ENCODE measurements at regions not wholly inside any gene's neighbourhood (a gene's known extent, or its start where the extent isn't known, plus 50 kb on each side); places are given as distances from the start of the nearest gene placed in this dataset.
A peak's percentile ranks its signal among the peaks of the same experiment; 100 is the strongest.

DNA sequence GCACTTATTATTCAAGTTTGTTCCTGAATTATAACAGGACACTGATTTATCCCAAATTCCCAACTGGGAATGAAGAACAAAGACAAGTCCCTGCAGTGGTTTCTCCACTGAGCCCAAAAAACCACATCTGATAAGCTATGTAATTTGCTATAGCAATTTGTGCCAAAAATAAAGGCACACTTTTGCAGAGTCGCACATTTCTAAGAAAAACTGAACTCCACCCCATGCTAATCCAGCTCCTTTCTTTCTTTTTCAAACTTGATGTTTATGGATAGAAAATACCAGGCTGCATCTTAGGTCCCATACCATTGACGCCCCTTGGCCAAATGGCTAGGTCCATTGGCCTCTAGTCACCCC is 170.2 kb upstream of the CITED2 start:
- Histone ChIP-seq H3K27ac (peak overlapping the region in 2 of 4 donors; percentile 31 to 34), H3K36me3 (no peaks in the 10 kb centered on the region), H3K27me3 (no peaks in the 10 kb centered on the region), H3K4me1 (peaks cover 6 to 59% (median 14%) of the 10 kb centered on the region in 3 donors), H3K4me3 (no peak overlapping the region), H3K9me3 (no peaks in the 10 kb centered on the region)
- TF ChIP-seq, protein P1, sequence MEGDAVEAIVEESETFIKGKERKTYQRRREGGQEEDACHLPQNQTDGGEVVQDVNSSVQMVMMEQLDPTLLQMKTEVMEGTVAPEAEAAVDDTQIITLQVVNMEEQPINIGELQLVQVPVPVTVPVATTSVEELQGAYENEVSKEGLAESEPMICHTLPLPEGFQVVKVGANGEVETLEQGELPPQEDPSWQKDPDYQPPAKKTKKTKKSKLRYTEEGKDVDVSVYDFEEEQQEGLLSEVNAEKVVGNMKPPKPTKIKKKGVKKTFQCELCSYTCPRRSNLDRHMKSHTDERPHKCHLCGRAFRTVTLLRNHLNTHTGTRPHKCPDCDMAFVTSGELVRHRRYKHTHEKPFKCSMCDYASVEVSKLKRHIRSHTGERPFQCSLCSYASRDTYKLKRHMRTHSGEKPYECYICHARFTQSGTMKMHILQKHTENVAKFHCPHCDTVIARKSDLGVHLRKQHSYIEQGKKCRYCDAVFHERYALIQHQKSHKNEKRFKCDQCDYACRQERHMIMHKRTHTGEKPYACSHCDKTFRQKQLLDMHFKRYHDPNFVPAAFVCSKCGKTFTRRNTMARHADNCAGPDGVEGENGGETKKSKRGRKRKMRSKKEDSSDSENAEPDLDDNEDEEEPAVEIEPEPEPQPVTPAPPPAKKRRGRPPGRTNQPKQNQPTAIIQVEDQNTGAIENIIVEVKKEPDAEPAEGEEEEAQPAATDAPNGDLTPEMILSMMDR (IDR thresholded peaks at IDR 0.05): no peak
- no peak for TF ChIP-seq POLR2A (IDR thresholded peaks at IDR 0.05)
- DNase-seq: no peak
- intact Hi-C loops (cut with DNase I): no loop called here
- WGBS, 2 donors: 72 to 75% methylated on average over 2 of the region's 2 CpGs

DNA sequence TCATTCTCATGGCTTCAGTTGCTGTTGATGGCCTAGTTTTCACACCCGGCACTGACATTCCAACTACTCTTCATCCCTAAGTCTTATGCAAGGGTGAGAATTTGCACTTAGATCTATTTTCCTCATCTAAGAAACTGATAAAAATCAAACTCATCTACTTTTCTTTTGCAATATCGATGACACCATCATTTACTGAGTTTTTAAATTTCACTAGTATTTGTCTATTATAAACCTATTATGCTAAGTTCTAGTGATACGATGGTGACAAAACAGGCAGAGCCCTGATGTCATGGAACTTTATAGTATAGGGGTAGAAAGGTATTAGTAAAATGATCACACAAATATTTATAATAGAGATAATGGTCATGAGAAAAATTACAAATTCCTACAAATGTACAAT is 167.9 kb upstream of the CITED2 start:
- H3K27ac ChIP-seq: no peak overlapping the region
- no peak for TF ChIP-seq POLR2A (IDR thresholded peaks at IDR 0.05)
- TF ChIP-seq, protein P1 (IDR thresholded peaks at IDR 0.05): no peak
- no peaks in the 10 kb centered on the region for H3K9me3 ChIP-seq
- H3K36me3 ChIP-seq: no peaks in the 10 kb centered on the region
- 93 to 97% methylated on average over 3 of the region's 3 CpGs for WGBS, 2 donors
- no peaks in the 10 kb centered on the region for H3K27me3 ChIP-seq
- H3K4me1 ChIP-seq: peaks cover 7 to 68% (median 17%) of the 10 kb centered on the region in 3 donors
- H3K4me3 ChIP-seq: no peak overlapping the region
- DNase-seq: no peak
- intact Hi-C loops (cut with DNase I): no loop called here

DNA sequence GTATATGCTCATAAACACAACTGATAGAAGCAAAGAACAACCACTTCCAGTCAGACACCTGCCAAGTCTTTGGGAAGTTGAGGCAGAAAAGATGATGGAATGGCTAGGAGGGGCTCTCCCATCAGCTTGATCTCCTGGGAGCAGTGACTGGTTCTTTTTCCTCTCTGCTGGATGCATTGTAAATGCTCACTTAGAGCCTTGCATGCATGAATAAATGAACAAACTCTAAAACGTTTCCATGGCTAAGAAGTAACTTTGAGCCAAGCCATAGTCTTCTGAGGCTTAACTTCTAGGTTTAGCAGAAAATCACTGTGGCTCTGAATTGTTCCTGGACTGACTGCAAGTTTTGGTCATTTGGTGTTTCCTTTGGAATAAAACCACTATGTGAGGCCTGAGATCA is 166.4 kb upstream of the CITED2 start:
- TF ChIP-seq, protein P1 (IDR thresholded peaks at IDR 0.05): no peak
- TF ChIP-seq POLR2A (IDR thresholded peaks at IDR 0.05): no peak
- H3K9me3 ChIP-seq: no peaks in the 10 kb centered on the region
- H3K27me3 ChIP-seq: no peaks in the 10 kb centered on the region
- peak overlapping the region in 3 of 4 donors; percentile 15 to 71 (median 69) for H3K27ac ChIP-seq
- intact Hi-C loops (cut with DNase I): no loop called here
- no peaks in the 10 kb centered on the region for H3K36me3 ChIP-seq
- 50 to 56% methylated on average over 1 of the region's 1 CpG for WGBS, 2 donors
- no peak overlapping the region for H3K4me3 ChIP-seq
- no peak for DNase-seq
- peaks cover 7 to 55% (median 13%) of the 10 kb centered on the region in 3 donors for H3K4me1 ChIP-seq

DNA sequence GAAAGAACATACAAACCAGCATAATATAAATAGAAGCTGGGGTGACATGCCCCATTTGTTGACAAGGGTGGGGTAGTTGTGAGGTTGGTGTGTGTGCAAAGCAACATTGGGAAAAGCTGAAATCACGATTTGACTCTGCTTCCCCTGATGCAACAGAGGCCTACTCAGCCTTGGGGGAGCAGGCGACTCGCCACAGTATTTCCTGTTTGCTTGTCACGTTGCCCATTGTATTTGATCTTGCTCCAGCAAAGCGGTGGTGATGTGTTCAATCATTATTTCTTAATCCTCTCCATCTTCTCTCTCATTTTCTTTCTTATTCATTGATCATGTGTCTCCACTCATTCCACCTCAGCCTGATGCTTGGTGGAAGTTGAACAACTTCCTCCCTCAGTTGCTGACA is 165.8 kb upstream of the CITED2 start:
- intact Hi-C loops (cut with DNase I): no loop called here
- Histone ChIP-seq H3K27ac (peak overlapping the region; percentile 15 to 71 (median 57)), H3K27me3 (no peaks in the 10 kb centered on the region), H3K9me3 (no peaks in the 10 kb centered on the region), H3K4me3 (no peak overlapping the region), H3K4me1 (peaks cover 7 to 50% (median 13%) of the 10 kb centered on the region in 3 donors), H3K36me3 (no peaks in the 10 kb centered on the region)
- no peak for DNase-seq
- TF ChIP-seq POLR2A (IDR thresholded peaks at IDR 0.05): no peak
- TF ChIP-seq, protein P1 (IDR thresholded peaks at IDR 0.05): no peak
- 23 to 42% methylated on average over 5 of the region's 5 CpGs for WGBS, 2 donors

DNA sequence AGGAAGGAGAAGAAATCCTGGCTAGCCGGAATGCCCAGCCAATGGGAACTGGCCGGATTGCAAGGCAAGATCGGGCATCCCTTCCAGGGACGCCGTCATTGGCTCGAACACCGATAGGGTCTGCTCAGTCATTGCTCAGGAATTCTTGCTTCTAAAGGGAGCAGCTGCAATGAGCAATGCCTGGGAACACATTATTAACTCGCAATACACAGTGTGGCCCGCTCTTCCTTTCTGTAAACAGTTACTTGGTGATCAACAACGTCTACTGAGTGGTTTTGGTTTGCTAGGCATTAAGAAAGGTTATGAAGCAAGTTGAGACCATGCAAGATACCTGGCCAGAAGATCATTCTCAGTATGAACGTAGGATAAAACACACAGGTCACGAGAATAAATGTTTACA is 165.4 kb upstream of the CITED2 start:
- TF ChIP-seq, protein P1 (IDR thresholded peaks at IDR 0.05): no peak
- no peak for TF ChIP-seq POLR2A (IDR thresholded peaks at IDR 0.05)
- H3K4me1 ChIP-seq: peaks cover 7 to 47% (median 13%) of the 10 kb centered on the region in 3 donors
- no peaks in the 10 kb centered on the region for H3K9me3 ChIP-seq
- DNase-seq: no peak
- H3K27ac ChIP-seq: peak overlapping the region; percentile 15 to 71 (median 57)
- no peaks in the 10 kb centered on the region for H3K27me3 ChIP-seq
- intact Hi-C loops (cut with DNase I): no loop called here
- no peaks in the 10 kb centered on the region for H3K36me3 ChIP-seq
- 29 to 49% methylated on average over 12 of the region's 12 CpGs for WGBS, 2 donors
- no peak overlapping the region for H3K4me3 ChIP-seq
